ENCODE measurements at regions not wholly inside any gene's neighbourhood (a gene's known extent, or its start where the extent isn't known, plus 50 kb on each side); places are given as distances from the start of the nearest gene placed in this dataset.

- TF ChIP-seq CTCF (conservative IDR thresholded peaks at IDR 0.05): no peak
Measured at GRCh38 chr3:104388619-104389018, 978.1 kb upstream of the ALCAM start.

More at GRCh38 chr3:104388619-104389018, 978.1 kb upstream of the ALCAM start:
- no peaks in the 10 kb centered on the region for H3K4me1 Mint-ChIP-seq
- Histone ChIP-seq H3K23me2 (ENCODE audit: insufficient read length, low read depth, low read length, poor library complexity, severe bottlenecking) (no peaks in the 10 kb centered on the region), H2BK20ac (ENCODE audit: low read depth, low read length, poor library complexity, severe bottlenecking) (no peak overlapping the region), H3K4me2 (ENCODE audit: insufficient read depth, insufficient read length, low read length) (no peak overlapping the region), H3K79me1 (ENCODE audit: insufficient read depth, low read depth, low read length, poor library complexity, severe bottlenecking) (no peaks in the 10 kb centered on the region), H3K4ac (ENCODE audit: low read depth, low read length) (no peak overlapping the region), H3K56ac (ENCODE audit: insufficient read length, low read depth, low read length) (no peak overlapping the region), H3K18ac (ENCODE audit: insufficient read length, low read depth, low read length) (no peak overlapping the region), H3T11ph (ENCODE audit: low read length) (no peak overlapping the region), H3K23ac (ENCODE audit: insufficient read length, low read depth, low read length) (no peak overlapping the region), H3K9ac (ENCODE audit: extremely low read depth, insufficient read length, low read length) (no peak overlapping the region), H2AFZ (ENCODE audit: low read length) (no peak overlapping the region), H3K27ac (ENCODE audit: insufficient read length, low read depth, low read length) (no peak overlapping the region), H4K5ac (ENCODE audit: insufficient read length, low read depth, low read length) (no peak overlapping the region), H3K9me3 (ENCODE audit: control insufficient read depth, low read depth, low read length) (peaks cover 5% of the 10 kb centered on the region), H3K79me2 (ENCODE audit: insufficient read depth, low read length) (no peaks in the 10 kb centered on the region), H4K20me1 (ENCODE audit: control insufficient read depth, insufficient read depth, insufficient read length) (no peaks in the 10 kb centered on the region), H3K4me1 (ENCODE audit: insufficient read depth, low read length) (no peaks in the 10 kb centered on the region), H2BK12ac (ENCODE audit: insufficient read length, low read depth, low read length) (no peak overlapping the region), H4K91ac (ENCODE audit: insufficient read length, low read depth, low read length) (no peak overlapping the region), H3K27me3 (ENCODE audit: insufficient read depth, low read length) (no peaks in the 10 kb centered on the region), H3K14ac (ENCODE audit: insufficient read depth, low read length) (no peak overlapping the region), H2AK5ac (ENCODE audit: insufficient read length, low read length) (no peak overlapping the region), H4K8ac (replicated peaks; ENCODE audit: insufficient read length, low read depth, low read length) (no peak overlapping the region), H2BK5ac (ENCODE audit: insufficient read length, low read length) (no peak overlapping the region), H2BK15ac (ENCODE audit: low read depth, low read length) (no peak overlapping the region), H2BK120ac (ENCODE audit: low read depth, low read length, poor library complexity, severe bottlenecking) (no peak overlapping the region)
- peaks cover 4 to 22% (median 6%) of the 10 kb centered on the region in 3 experiments; a peak in 3 of 7 replicates for H3K36me3 Mint-ChIP-seq (ENCODE audit: insufficient read depth in 1 of 3, low read depth in 3 of 3)
- no peaks in the 10 kb centered on the region; the same call in 1 of the 2 replicates for H3K27me3 Mint-ChIP-seq (ENCODE audit: low read depth)
- no peak overlapping the region for H3K27ac Mint-ChIP-seq
- no peak for DNase-seq
- peaks cover 4 to 13% of the 10 kb centered on the region in 2 experiments; a peak in 4 of 5 replicates for H3K9me3 Mint-ChIP-seq
- H3K4me3 Mint-ChIP-seq: no peak overlapping the region
